Heart left ventricle (tissue), 16 donors: ENCODE measurements at regions not wholly inside any gene's neighbourhood (a gene's known extent, or its start where the extent isn't known, plus 50 kb on each side); places are given as distances from the start of the nearest gene placed in this dataset.
"Not testable (repeated sequence)": the region's sequence is repeated elsewhere in the genome, so short reads cannot be mapped to it uniquely, and the experiment has no call there.

ENCODE experiments used
- ATAC-seq, 4 donors: fragments of 200-7000 bp; cut with Tn5 transposase; one replicate each; pipeline ENCODE4 v1.9.1; 2020 to 2022; ENCODE audit warnings: moderate library complexity in 4 of 4, mild to moderate bottlenecking in 3 of 4, moderate number of reproducible peaks in 1 of 4
- DNase-seq, 5 donors: peaks; one replicate each; pipeline ENCODE4 v3.0.0-alpha.2; 2020
- H3K27ac ChIP-seq, 12 donors: fragments of 200-600 bp; sonication (generic) in 4 of 12; one replicate each; pipeline versions ENCODE4 v1.5.0 to v1.8.0; 2016 to 2022; ENCODE audit warnings: mild to moderate bottlenecking in 2 of 12
- H3K27me3 ChIP-seq, 9 donors: fragments of 200-600 bp; sonication (generic) in 2 of 9; one replicate each; pipeline versions ENCODE4 v1.5.1 to v1.8.0; 2016 to 2022; ENCODE audit warnings: mild to moderate bottlenecking in 3 of 9
- H3K36me3 ChIP-seq, 9 donors: fragments of 200-600 bp; sonication (generic) in 2 of 9; one replicate each; pipeline versions ENCODE4 v1.5.0 to v1.8.0; 2018 to 2022; ENCODE audit warnings: mild to moderate bottlenecking in 2 of 9
- H3K4me1 ChIP-seq, 12 donors: fragments of 200-600 bp; sonication (generic) in 4 of 12; one replicate each; pipeline versions ENCODE4 v1.5.0 to v1.8.0; 2016 to 2022; ENCODE audit warnings: mild to moderate bottlenecking in 3 of 12
- H3K4me3 ChIP-seq, 12 donors: fragments of 200-600 bp; sonication (generic) in 4 of 12; one replicate each; pipeline versions ENCODE4 v1.5.0 to v1.8.0; 2017 to 2022; ENCODE audit warnings: mild to moderate bottlenecking in 9 of 12, moderate library complexity in 4 of 12
- H3K9me3 ChIP-seq, 12 donors: fragments of 200-600 bp; sonication (generic) in 4 of 12; one replicate each; pipeline versions ENCODE4 v1.5.0 to v1.8.0; 2016 to 2022; ENCODE audit warnings: mild to moderate bottlenecking in 1 of 12
- CTCF ChIP-seq, 12 donors: fragments of 200-600 bp; sonication (generic) in 4 of 12; IDR thresholded peaks; one replicate each; pipeline versions ENCODE4 v1.5.0 to v1.8.0; 2018 to 2022; ENCODE audit warnings: antibody characterized with exemption in 12 of 12, mild to moderate bottlenecking in 5 of 12
- POLR2A ChIP-seq, 2 donors: fragments of 450-650 bp; IDR thresholded peaks; one replicate each; pipeline ENCODE4 v1.6.1; 2017; ENCODE audit warnings: antibody characterized with exemption in 2 of 2, mild to moderate bottlenecking in 2 of 2, moderate library complexity in 2 of 2
- WGBS, 4 donors: extraction: QIAGEN DNeasy Blood & Tissue Kit in 2 of 4; methylation state at CpG; one replicate each; pipeline versions ENCODE4 v1.1.5 to v1.1.7; 2013 to 2018; 5-methylcytosine and 5-hydroxymethylcytosine counted together
- intact Hi-C, 10 donors: fragments of 100-400 bp; cut with DNase I; formaldehyde crosslinking; loops; one replicate each; pipeline versions ENCODE4 v1.11.1 to v1.14.2; 2022
- donor health status: ischemic (EF 13 %, LVEDD 7.1; RV severe dilation, severe dysfunction).
- donor health status: healthy with polysubstance abuse.
- donor health status: DM: no; HTN: yes; CAD: no.
- donor health status: DM: no; HTN: no; CAD: no.
- donor health status: ischemic (EF 25% LVEDD 6.9; RV normal size, moderate dysfunction).
- donor health status: ischemic (EF 25% LVEDD 5.7; RV mildly dilated, moderate dysfunction).
- donor health status: healthy.
- donor health status: DM: yes; HTN: yes; CAD: no.
- donor health status: ischemic (EF 35%, LVEDD 5.7; RV mildly dilated, moderate dysfunction).
- donor health status: nonischemic (EF 11% LVEDD 7.7; RV severe dilation, severe dysfunction).
- donor health status: DM: yes; HTN: yes; CAD: no.
- donor health status: PGD.
- donor health status: ischemic (EF 29% LVEDD 5.4; RV normal size, mild dysfunction).
- donor health status: nonischemic (EF 23%, LVEDD 6.1; RV moderate dilation, normal function).

- DNase-seq (peak; percentile 79 to 93 (median 85)), ATAC-seq (peak; percentile 91 to 99 (median 99))
- Histone ChIP-seq H3K4me1 (peaks cover 0 to 14% (median 5%) of the 10 kb centered on the region in 12 donors), H3K36me3 (no peaks in the 10 kb centered on the region), H3K27ac (peak overlapping the region in 11 of 12 donors; percentile 8 to 73 (median 43)), H3K4me3 (peak overlapping the region in 1 of 12 donors; percentile 11), H3K9me3 (no peaks in the 10 kb centered on the region), H3K27me3 (no peaks in the 10 kb centered on the region)
- intact Hi-C loops, result no loop called here
- TF ChIP-seq CTCF (IDR thresholded peaks at IDR 0.05) (no peak), POLR2A (IDR thresholded peaks at IDR 0.05) (no peak)
- 35 to 57% (median 41%) methylated on average over 5 of the region's 5 CpGs for WGBS, 4 donors
Measured at GRCh38 chr10:22086730-22087401, 83.3 kb upstream of the DNAJC1 start.

DNA sequence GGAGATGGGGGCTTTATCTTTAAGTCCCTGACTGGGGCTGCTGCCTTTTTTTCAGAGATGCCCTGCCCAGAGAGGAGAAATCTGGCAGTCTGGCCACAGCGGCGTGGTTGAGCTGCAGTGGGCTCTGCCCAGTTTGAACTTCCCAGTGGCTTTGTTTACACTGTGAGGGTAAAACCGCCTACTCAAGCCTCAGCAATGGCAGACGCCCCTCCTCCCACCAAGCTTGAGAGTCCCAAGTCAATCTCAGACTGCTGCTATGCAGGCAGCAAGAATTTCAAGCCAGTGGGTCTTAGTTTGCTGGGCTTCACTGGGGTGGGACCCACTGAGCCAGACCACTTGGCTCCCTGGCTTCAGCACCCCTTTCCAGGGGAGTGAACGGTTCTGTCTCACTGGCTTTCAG lies 76.4 kb upstream of the DNAJC1 start:
- not testable (repeated sequence) for H3K27me3 ChIP-seq, DNase-seq, H3K27ac ChIP-seq, H3K4me3 ChIP-seq, ATAC-seq, H3K36me3 ChIP-seq, H3K4me1 ChIP-seq, H3K9me3 ChIP-seq
- 38 to 60% (median 52%) methylated on average over 3 to 5 of the region's 5 CpGs for WGBS, 4 donors
- intact Hi-C loops, result loop anchor here in 1 of 10 donors (5.0 kb wide), 1 partner anchor 58 kb away; no protein-coding TSS in a partner anchor

GRCh38 chr10:22071332-22071731 lies 67.8 kb upstream of the DNAJC1 start:
- no peak for DNase-seq
- H3K9me3 ChIP-seq, result peaks cover 0 to 51% (median 22%) of the 10 kb centered on the region in 12 donors
- WGBS, 4 donors, result 87 to 97% (median 96%) methylated on average over 1 of the region's 1 CpG
- H3K36me3 ChIP-seq, result no peaks in the 10 kb centered on the region
- H3K4me3 ChIP-seq, result no peak overlapping the region
- H3K27ac ChIP-seq, result no peak overlapping the region
- no peak for ATAC-seq
- no peaks in the 10 kb centered on the region for H3K4me1 ChIP-seq
- intact Hi-C loops, result no loop called here
- no peak for TF ChIP-seq CTCF (IDR thresholded peaks at IDR 0.05)
- no peak for TF ChIP-seq POLR2A (IDR thresholded peaks at IDR 0.05)
- H3K27me3 ChIP-seq, result no peaks in the 10 kb centered on the region

GRCh38 chr10:22067091-22067490 lies 63.6 kb upstream of the DNAJC1 start:
- no peaks in the 10 kb centered on the region for H3K36me3 ChIP-seq
- H3K27ac ChIP-seq, result no peak overlapping the region
- 92 to 100% (median 96%) methylated on average over 1 of the region's 1 CpG for WGBS, 4 donors
- no peak overlapping the region for H3K4me3 ChIP-seq
- no peaks in the 10 kb centered on the region for H3K27me3 ChIP-seq
- H3K4me1 ChIP-seq, result no peaks in the 10 kb centered on the region
- no peak for TF ChIP-seq POLR2A (IDR thresholded peaks at IDR 0.05)
- TF ChIP-seq CTCF (IDR thresholded peaks at IDR 0.05), result no peak
- intact Hi-C loops, result no loop called here
- peaks cover 0 to 33% (median 22%) of the 10 kb centered on the region in 12 donors for H3K9me3 ChIP-seq
- no peak for DNase-seq
- ATAC-seq, result no peak

DNA sequence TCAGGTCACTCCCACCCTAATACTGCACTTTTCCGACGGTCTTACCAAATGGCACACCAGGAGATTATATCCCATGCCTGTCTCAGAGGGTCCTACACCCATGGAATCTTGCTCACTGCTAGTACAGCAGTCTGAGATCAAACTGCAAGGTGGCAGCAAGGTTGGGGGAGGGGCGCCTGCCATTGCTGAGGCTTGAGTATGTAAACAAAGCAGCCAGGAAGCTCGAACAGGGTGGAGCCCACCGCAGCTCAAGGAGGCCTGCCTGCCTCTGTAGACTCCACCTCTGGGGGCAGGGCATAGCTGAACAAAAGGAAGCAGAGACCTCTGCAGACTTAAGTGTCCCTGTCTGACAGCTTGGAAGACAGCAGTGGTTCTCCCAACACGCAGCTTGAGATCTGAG lies 57.5 kb upstream of the DNAJC1 start:
- DNase-seq, H3K27ac ChIP-seq, H3K4me3 ChIP-seq, H3K27me3 ChIP-seq, H3K36me3 ChIP-seq, ATAC-seq, H3K4me1 ChIP-seq, intact Hi-C loops: not testable (repeated sequence)
- peaks cover 0 to 10% (median 0%) of the 10 kb centered on the region in 12 donors for H3K9me3 ChIP-seq
- WGBS, 4 donors, result 64 to 88% (median 83%) methylated on average over 5 to 6 of the region's 6 CpGs
